Fibroblast of lung (primary cell): ENCODE measurements at regions not wholly inside any gene's neighbourhood (a gene's known extent, or its start where the extent isn't known, plus 50 kb on each side); places are given as distances from the start of the nearest gene placed in this dataset.

Experiments used
- DNase-seq, 2 donors: peaks; one replicate each; pipeline versions ENCODE4 v3.0.0 to v3.0.0-alpha.2; 2010; ENCODE audit warnings: low read depth in 2 of 2
- H2AFZ ChIP-seq: 2 replicates; pipeline ENCODE4 v1.5.1; 2012; ENCODE audit warnings: low read length, control low read depth, inconsistent platforms
- H3K27ac ChIP-seq: 2 replicates; pipeline ENCODE4 v1.5.1; 2011; ENCODE audit warnings: low read length, control low read depth; ENCODE audit not compliant: insufficient read depth
- H3K27me3 ChIP-seq: 2 replicates; pipeline ENCODE4 v1.5.1; 2011; ENCODE audit warnings: mild to moderate bottlenecking, low read length; ENCODE audit not compliant: control insufficient read depth, insufficient read depth
- H3K36me3 ChIP-seq: 2 replicates; pipeline ENCODE4 v1.5.1; 2011; ENCODE audit warnings: low read length; ENCODE audit not compliant: control insufficient read depth, insufficient read depth
- H3K4me1 ChIP-seq: 2 replicates; pipeline ENCODE4 v1.5.1; 2011; ENCODE audit warnings: low read length; ENCODE audit not compliant: control insufficient read depth, insufficient read depth; ENCODE audit errors: extremely low read depth
- H3K4me2 ChIP-seq: 2 replicates; pipeline ENCODE4 v1.5.1; 2011; ENCODE audit warnings: low read length, control low read depth; ENCODE audit not compliant: insufficient read depth; ENCODE audit errors: extremely low read depth
- H3K4me3 ChIP-seq, 4 experiments: fragments of 200-600 bp in 1 of 4; sonication (generic) in 1 of 4; replicated peaks in 1 of 4; 2 replicates each; pipeline ENCODE4 v1.5.1; 2011 to 2016; ENCODE audit warnings: low read length in 4 of 4, low read depth in 3 of 4, mild to moderate bottlenecking in 3 of 4, control low read depth in 2 of 4, inconsistent platforms in 1 of 4, mixed read lengths in 1 of 4; ENCODE audit not compliant: insufficient read depth in 1 of 4; ENCODE audit errors: control extremely low read depth in 1 of 4
- H3K79me2 ChIP-seq: 2 replicates; pipeline ENCODE4 v1.5.1; 2012; ENCODE audit warnings: mild to moderate bottlenecking, low read length, inconsistent platforms; ENCODE audit not compliant: control insufficient read depth, insufficient read depth
- H3K9ac ChIP-seq: 2 replicates; pipeline ENCODE4 v1.5.1; 2011; ENCODE audit warnings: mild to moderate bottlenecking, low read length, control low read depth; ENCODE audit not compliant: insufficient read depth
- H3K9me3 ChIP-seq: 2 replicates; pipeline ENCODE4 v1.5.1; 2012; ENCODE audit warnings: low read depth, low read length; ENCODE audit not compliant: control insufficient read depth, insufficient read depth
- H4K20me1 ChIP-seq: 2 replicates; pipeline ENCODE4 v1.5.1; 2011; ENCODE audit warnings: low read length; ENCODE audit not compliant: control insufficient read depth, insufficient read depth; ENCODE audit errors: extremely low read depth
- EZH2 ChIP-seq: IDR thresholded peaks from 2 replicates; pipeline ENCODE4 v1.5.1; 2012; ENCODE audit warnings: low read length, control low read depth, mild to moderate bottlenecking; ENCODE audit errors: missing control alignments
- TF ChIP-seq, protein P1 (sequence below), 2 donors: IDR thresholded peaks in 1 of 2; conservative IDR thresholded peaks in 1 of 2; 1 replicate in 1 of 2; 2 replicates in 1 of 2; pipeline ENCODE4 v1.5.1; 2011 to 2012; ENCODE audit warnings: low read length in 2 of 2, control low read depth in 1 of 2, inconsistent platforms in 1 of 2, low read depth in 1 of 2, mild to moderate bottlenecking in 1 of 2

DNA sequence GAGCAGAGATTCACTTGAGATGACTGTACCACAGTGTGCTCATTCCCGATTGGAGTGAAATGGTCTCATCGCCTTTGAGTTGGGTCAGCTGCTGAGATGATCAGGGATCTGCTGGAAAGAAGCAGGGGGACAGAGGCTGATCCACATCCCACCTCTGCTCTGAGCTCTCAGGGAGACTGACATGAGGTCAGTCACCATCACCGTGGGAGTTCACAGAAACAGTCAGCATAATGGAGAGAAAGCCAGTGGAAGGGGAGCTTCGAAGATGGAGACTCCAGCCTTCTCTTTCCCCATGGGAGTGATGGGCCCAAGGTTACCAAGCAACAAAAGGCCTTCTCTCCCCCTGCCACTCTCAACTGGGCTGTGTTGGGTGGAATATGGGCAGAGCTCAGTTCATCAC, 276.4 kb downstream of the CDK5RAP2 start:
- no peak for TF ChIP-seq EZH2
- TF ChIP-seq, protein P1, sequence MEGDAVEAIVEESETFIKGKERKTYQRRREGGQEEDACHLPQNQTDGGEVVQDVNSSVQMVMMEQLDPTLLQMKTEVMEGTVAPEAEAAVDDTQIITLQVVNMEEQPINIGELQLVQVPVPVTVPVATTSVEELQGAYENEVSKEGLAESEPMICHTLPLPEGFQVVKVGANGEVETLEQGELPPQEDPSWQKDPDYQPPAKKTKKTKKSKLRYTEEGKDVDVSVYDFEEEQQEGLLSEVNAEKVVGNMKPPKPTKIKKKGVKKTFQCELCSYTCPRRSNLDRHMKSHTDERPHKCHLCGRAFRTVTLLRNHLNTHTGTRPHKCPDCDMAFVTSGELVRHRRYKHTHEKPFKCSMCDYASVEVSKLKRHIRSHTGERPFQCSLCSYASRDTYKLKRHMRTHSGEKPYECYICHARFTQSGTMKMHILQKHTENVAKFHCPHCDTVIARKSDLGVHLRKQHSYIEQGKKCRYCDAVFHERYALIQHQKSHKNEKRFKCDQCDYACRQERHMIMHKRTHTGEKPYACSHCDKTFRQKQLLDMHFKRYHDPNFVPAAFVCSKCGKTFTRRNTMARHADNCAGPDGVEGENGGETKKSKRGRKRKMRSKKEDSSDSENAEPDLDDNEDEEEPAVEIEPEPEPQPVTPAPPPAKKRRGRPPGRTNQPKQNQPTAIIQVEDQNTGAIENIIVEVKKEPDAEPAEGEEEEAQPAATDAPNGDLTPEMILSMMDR (conservative IDR thresholded peaks at IDR 0.05 in 1 of 2, IDR thresholded peaks at IDR 0.05 in 1 of 2; ENCODE audit: low read depth in 1 of 2, low read length in 2 of 2), result no peak
- no peak for DNase-seq
- Histone ChIP-seq H3K27me3 (no peaks in the 10 kb centered on the region), H3K36me3 (no peaks in the 10 kb centered on the region), H3K27ac (no peak overlapping the region), H3K9ac (no peak overlapping the region), H3K4me1 (no peaks in the 10 kb centered on the region), H3K79me2 (no peaks in the 10 kb centered on the region), H3K4me3 (no peak overlapping the region), H3K9me3 (no peaks in the 10 kb centered on the region), H4K20me1 (no peaks in the 10 kb centered on the region), H3K4me2 (no peak overlapping the region), H2AFZ (no peak overlapping the region)

GRCh38 chr9:120299785-120300184, 280.2 kb downstream of the CDK5RAP2 start:
- H3K36me3 ChIP-seq, result no peaks in the 10 kb centered on the region
- H3K9ac ChIP-seq, result no peak overlapping the region
- no peaks in the 10 kb centered on the region for H3K79me2 ChIP-seq
- no peak overlapping the region for H3K4me3 ChIP-seq
- H2AFZ ChIP-seq, result no peak overlapping the region
- no peak overlapping the region for H3K27ac ChIP-seq
- H3K27me3 ChIP-seq, result no peaks in the 10 kb centered on the region
- H4K20me1 ChIP-seq, result no peaks in the 10 kb centered on the region
- DNase-seq, result no peak
- no peaks in the 10 kb centered on the region for H3K4me1 ChIP-seq
- H3K4me2 ChIP-seq, result no peak overlapping the region
- no peaks in the 10 kb centered on the region for H3K9me3 ChIP-seq
- TF ChIP-seq EZH2, result no peak
- TF ChIP-seq, protein P1 (conservative IDR thresholded peaks at IDR 0.05 in 1 of 2, IDR thresholded peaks at IDR 0.05 in 1 of 2; ENCODE audit: low read depth in 1 of 2, low read length in 2 of 2), result no peak

GRCh38 chr9:120294003-120294402, 286.0 kb downstream of the CDK5RAP2 start:
- Histone ChIP-seq H3K27me3 (no peaks in the 10 kb centered on the region), H3K27ac (no peak overlapping the region), H3K4me1 (no peaks in the 10 kb centered on the region), H3K4me3 (no peak overlapping the region), H4K20me1 (no peaks in the 10 kb centered on the region), H3K9ac (no peak overlapping the region), H3K79me2 (no peaks in the 10 kb centered on the region), H3K4me2 (no peak overlapping the region), H2AFZ (no peak overlapping the region), H3K36me3 (no peaks in the 10 kb centered on the region), H3K9me3 (no peaks in the 10 kb centered on the region)
- no peak for TF ChIP-seq EZH2
- TF ChIP-seq, protein P1 (conservative IDR thresholded peaks at IDR 0.05 in 1 of 2, IDR thresholded peaks at IDR 0.05 in 1 of 2; ENCODE audit: low read depth in 1 of 2, low read length in 2 of 2), result no peak
- DNase-seq, result no peak
